Motor neuron (in vitro differentiated cells): ENCODE measurements at regions not wholly inside any gene's neighbourhood (a gene's known extent, or its start where the extent isn't known, plus 50 kb on each side); places are given as distances from the start of the nearest gene placed in this dataset.

Experiments
- ATAC-seq, 8 experiments: fragments of 200-7000 bp; cut with Tn5 transposase; replicated peaks in 6 of 8; 2 replicates each; pipeline ENCODE4 v1.8.0; 2021; ENCODE audit warnings: mild to moderate bottlenecking in 8 of 8, moderate library complexity in 8 of 8
- H3K27ac ChIP-seq, 2 donors: fragments of 250-450 bp; sonication (Bioruptor Pico); 2 replicates each; pipeline ENCODE4 v1.9.0; 2021; ENCODE audit warnings: antibody characterized with exemption in 2 of 2, mild to moderate bottlenecking in 2 of 2, moderate library complexity in 1 of 2
- H3K4me1 ChIP-seq, 2 donors: fragments of 250-450 bp; sonication (Bioruptor Pico); replicated peaks in 1 of 2; 2 replicates each; pipeline ENCODE4 v1.6.1; 2021; ENCODE audit warnings: antibody characterized with exemption in 2 of 2, mild to moderate bottlenecking in 2 of 2, moderate library complexity in 1 of 2
- H3K4me3 ChIP-seq, 5 donors: fragments of 250-450 bp; sonication (Bioruptor Pico); 2 replicates each; pipeline ENCODE4 v1.9.0; 2021; ENCODE audit warnings: antibody characterized with exemption in 5 of 5, mild to moderate bottlenecking in 5 of 5, moderate library complexity in 4 of 5
- WGBS, 10 experiments: fragments of 450-650 bp; shearing (Covaris generic); methylation state at CpG; one replicate each; pipeline ENCODE4 v1.0.0; 2022; 5-methylcytosine and 5-hydroxymethylcytosine counted together
- in situ Hi-C, 9 experiments: fragments of 400-800 bp; cut with MboI; loops; one replicate each; pipeline ENCODE4 v1.15.0; 2021; ENCODE audit warnings: low sequenced_read_pairs in 9 of 9, low pct_unique_long_range_greater_than_20kb in 2 of 9; ENCODE audit not compliant: unreplicated experiment in 9 of 9

GRCh38 chr18:47577520-47577919, 326.1 kb upstream of the SKOR2 start:
- Histone ChIP-seq H3K27ac (no peak overlapping the region), H3K4me1 (peaks cover 38 to 46% of the 10 kb centered on the region in 2 donors), H3K4me3 (no peak overlapping the region)
- peak in 4 of 8 experiments; percentile 39 to 50 (median 47) for ATAC-seq
- WGBS, 10 experiments = 0 to 63% (median 45%) methylated on average over 1 to 6 of the region's 7 CpGs; no CpG with 5 or more reads in 3 of the 10 experiments
- in situ Hi-C loops = loop anchor here in 3 of 9 experiments (25.0 kb wide), 2 partner anchors 160 to 190 kb away; no protein-coding TSS in a partner anchor

DNA sequence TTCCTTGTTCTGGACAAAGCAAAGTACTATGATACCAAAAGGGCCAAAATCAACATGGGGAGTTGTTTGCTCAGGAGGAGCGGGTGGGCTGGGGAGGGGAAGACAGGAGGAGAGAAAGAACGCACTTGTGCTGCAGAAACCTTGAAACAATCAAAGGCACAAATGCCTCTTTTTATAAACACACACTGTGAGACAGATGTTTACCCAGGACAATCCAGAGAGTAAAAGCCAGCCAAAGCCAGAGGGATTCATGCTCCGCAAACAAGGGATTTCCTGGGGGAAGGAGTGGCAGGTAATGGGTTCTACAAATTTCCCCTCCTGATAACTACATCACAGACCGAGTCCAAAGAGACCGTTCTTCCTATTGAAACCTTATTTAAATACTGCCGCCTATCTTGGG, 323.5 kb upstream of the SKOR2 start:
- ATAC-seq = peak in 2 of 8 experiments; percentile 41 to 71
- Histone ChIP-seq H3K27ac (no peak overlapping the region), H3K4me3 (no peak overlapping the region), H3K4me1 (peaks cover 36 to 38% of the 10 kb centered on the region in 2 donors)
- 10 to 100% (median 71%) methylated on average over 1 to 4 of the region's 6 CpGs; no CpG with 5 or more reads in 5 of the 10 experiments for WGBS, 10 experiments
- in situ Hi-C loops = loop anchor here in 3 of 9 experiments (25.0 kb wide), 2 partner anchors 162 to 188 kb away; no protein-coding TSS in a partner anchor

DNA sequence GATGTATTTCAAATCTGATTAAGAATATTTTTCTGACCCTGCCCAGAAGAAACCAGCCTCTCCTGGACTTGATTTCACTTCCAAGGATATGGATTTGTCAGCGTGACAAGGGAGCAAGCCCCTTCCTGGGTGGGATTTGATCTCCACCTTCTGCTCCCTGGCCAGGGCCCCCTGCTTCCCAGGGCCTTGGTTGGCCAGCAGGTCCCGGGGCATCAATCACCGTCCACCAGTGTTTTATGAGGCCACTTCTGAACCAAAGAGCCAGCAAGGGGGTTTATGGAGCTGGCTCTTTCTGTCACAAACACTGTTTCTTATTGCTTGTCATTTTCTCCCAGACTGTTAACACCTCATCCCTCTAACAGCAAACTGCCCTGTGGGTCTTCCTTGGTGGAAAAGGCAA, 320.5 kb upstream of the SKOR2 start:
- ATAC-seq = peak in 5 of 8 experiments; percentile 26 to 85 (median 69)
- 40 to 80% (median 51%) methylated on average over 1 to 2 of the region's 3 CpGs; no CpG with 5 or more reads in 6 of the 10 experiments for WGBS, 10 experiments
- Histone ChIP-seq H3K4me3 (no peak overlapping the region), H3K4me1 (peaks cover 28 to 39% of the 10 kb centered on the region in 2 donors), H3K27ac (peak overlapping the region in 1 of 2 donors; percentile 65)
- in situ Hi-C loops = no loop called here

- H3K4me3 ChIP-seq = no peak overlapping the region
- ATAC-seq = no peak
- H3K4me1 ChIP-seq = peaks cover 8 to 23% of the 10 kb centered on the region in 2 donors
- WGBS, 10 experiments = 14 to 100% (median 88%) methylated on average over 1 of the region's 1 CpG; no CpG with 5 or more reads in 5 of the 10 experiments
- in situ Hi-C loops = no loop called here
- H3K27ac ChIP-seq = no peak overlapping the region
These were observed 315.3 kb upstream of the SKOR2 start for GRCh38 chr18:47566809-47567208.

- Histone ChIP-seq H3K4me3 (no peak overlapping the region), H3K27ac (peak overlapping the region; percentile 60 to 64), H3K4me1 (peaks cover 24 to 28% of the 10 kb centered on the region in 2 donors)
- ATAC-seq = peak in 5 of 8 experiments; percentile 84 to 93 (median 88)
- WGBS, 10 experiments = 0 to 32% (median 10%) methylated on average over 3 to 15 of the region's 17 CpGs; no CpG with 5 or more reads in 2 of the 10 experiments
- in situ Hi-C loops = no loop called here
These were observed 309.6 kb upstream of the SKOR2 start for GRCh38 chr18:47560723-47561715.

GRCh38 chr18:47558110-47558750, 306.8 kb upstream of the SKOR2 start:
- in situ Hi-C loops = no loop called here
- ATAC-seq = no peak
- WGBS, 10 experiments = 0 to 83% (median 28%) methylated on average over 1 to 2 of the region's 4 CpGs; no CpG with 5 or more reads in 2 of the 10 experiments
- H3K4me3 ChIP-seq = no peak overlapping the region
- no peak overlapping the region for H3K27ac ChIP-seq
- H3K4me1 ChIP-seq = peaks cover 32 to 38% of the 10 kb centered on the region in 2 donors

DNA sequence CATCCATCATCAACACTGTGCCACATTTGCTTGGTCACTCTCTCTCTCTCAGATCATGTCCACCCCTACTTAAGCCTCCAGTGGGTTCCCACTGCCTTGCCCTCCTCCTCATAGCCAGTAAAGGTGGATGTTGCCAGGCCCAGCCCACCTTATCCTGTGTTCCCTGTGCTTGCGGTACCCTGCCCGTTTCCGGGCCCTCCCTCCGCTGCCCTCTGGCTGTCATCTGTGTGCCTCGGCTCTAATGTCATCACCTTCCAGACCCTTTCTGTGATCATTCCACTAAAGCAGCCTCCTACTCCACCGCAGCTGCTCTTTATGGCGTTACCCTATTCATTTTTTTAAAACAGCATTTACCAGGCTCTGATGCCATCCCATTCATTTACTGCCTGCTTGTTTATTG, 305.7 kb upstream of the SKOR2 start:
- in situ Hi-C loops = no loop called here
- ATAC-seq = no peak
- Histone ChIP-seq H3K27ac (no peak overlapping the region), H3K4me3 (no peak overlapping the region), H3K4me1 (peaks cover 37 to 38% of the 10 kb centered on the region in 2 donors)
- 2 to 100% (median 65%) methylated on average over 1 to 7 of the region's 7 CpGs; no CpG with 5 or more reads in 1 of the 10 experiments for WGBS, 10 experiments

GRCh38 chr18:47552783-47553182, 301.3 kb upstream of the SKOR2 start:
- WGBS, 10 experiments = 0 to 84% (median 67%) methylated on average over 1 to 3 of the region's 3 CpGs; no CpG with 5 or more reads in 3 of the 10 experiments
- Histone ChIP-seq H3K4me3 (no peak overlapping the region), H3K4me1 (peaks cover 10 to 16% of the 10 kb centered on the region in 2 donors), H3K27ac (no peak overlapping the region)
- no peak for ATAC-seq
- in situ Hi-C loops = no loop called here

DNA sequence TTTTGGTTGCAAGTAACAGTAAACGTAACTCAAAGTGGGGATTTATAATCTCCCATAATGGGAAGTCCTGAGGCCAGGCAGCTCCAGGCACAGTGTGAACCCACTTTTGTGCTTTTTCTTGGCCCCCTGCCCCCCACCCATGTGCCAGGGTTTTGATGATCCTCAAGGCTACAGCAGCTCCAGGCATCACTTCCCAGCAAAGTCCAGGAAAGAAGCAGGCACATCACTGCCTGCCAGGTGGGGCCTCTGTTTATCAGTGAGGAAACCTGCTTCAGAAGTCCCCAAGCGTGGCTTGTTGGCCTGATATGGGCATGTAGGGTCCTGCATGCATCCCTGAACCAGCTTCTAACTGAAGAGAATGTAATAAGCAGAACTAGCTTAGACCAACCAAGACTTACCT, 299.2 kb upstream of the SKOR2 start:
- Histone ChIP-seq H3K4me3 (no peak overlapping the region), H3K4me1 (peaks cover 7 to 10% of the 10 kb centered on the region in 2 donors), H3K27ac (no peak overlapping the region)
- WGBS, 10 experiments = 50 to 100% (median 100%) methylated on average over 1 to 2 of the region's 2 CpGs; no CpG with 5 or more reads in 5 of the 10 experiments
- in situ Hi-C loops = no loop called here
- ATAC-seq = no peak

DNA sequence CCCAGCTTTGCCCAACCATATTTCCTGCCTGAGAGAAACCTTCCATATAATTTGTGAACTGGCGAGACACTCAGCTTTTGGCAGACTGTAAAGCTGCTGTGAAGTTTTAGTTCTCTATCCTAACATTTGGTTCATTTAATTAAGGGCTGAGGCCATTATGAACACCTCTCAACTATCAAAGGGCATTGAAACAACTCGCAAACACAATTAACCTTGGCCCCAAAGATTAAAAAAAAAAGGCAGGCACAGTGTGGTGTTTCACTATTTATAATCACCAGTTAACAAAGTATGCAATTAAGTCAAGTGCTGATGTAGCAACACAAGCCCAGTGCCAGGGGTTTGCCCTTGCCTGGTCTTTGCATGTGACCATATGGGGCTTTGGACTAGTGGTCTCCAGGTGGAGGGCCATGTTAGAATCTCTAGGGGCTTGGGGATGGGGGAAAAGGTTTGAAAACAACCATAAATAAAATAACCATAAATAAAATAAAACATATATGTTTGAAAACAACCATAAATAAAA, 297.6 kb upstream of the SKOR2 start:
- no peak for ATAC-seq
- 0 to 86% (median 83%) methylated on average over 1 to 2 of the region's 2 CpGs; no CpG with 5 or more reads in 5 of the 10 experiments for WGBS, 10 experiments
- peaks cover 0 to 5% of the 10 kb centered on the region in 2 donors for H3K4me1 ChIP-seq

DNA sequence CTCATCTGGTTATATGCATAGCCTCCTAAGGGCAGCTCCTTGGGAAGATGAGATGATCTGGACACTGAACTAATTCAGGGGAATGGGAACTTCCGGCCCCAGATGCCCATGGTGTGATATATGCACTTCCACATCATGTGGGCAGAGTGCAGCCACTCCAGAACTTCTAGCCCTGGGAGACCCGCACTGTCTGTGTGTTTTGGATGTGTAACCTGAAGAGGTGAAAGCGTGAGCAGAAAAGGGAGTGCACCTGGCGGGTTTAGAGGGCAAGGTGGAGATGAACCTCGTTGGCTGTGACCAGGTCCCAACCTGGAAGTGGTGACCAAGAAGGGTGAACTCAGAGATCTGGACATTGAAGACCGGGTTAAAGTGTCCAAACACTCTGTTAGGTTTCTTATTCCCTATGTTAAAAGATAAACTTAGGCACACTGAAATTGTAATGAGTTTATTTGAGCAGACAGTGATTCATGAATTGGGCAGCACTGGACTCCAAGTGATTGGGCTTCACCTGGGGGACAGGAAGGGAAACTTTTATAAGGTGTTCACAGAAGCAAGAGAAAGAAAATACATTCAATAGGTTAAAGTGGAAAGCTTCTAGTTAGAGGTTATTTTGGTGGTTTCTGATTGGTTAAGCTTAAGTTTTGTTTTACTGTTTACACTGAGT, 296.2 kb upstream of the SKOR2 start:
- Histone ChIP-seq H3K27ac (no peak overlapping the region), H3K4me1 (peaks cover 0 to under 1% of the 10 kb centered on the region in 2 donors), H3K4me3 (no peak overlapping the region)
- ATAC-seq = no peak
- 0 to 100% (median 81%) methylated on average over 1 to 5 of the region's 6 CpGs; no CpG with 5 or more reads in 2 of the 10 experiments for WGBS, 10 experiments
- in situ Hi-C loops = no loop called here

More for the DNA sequence above, 297.6 kb upstream of the SKOR2 start:
- in situ Hi-C loops = no loop called here
- H3K27ac ChIP-seq = no peak overlapping the region
- no peak overlapping the region for H3K4me3 ChIP-seq

DNA sequence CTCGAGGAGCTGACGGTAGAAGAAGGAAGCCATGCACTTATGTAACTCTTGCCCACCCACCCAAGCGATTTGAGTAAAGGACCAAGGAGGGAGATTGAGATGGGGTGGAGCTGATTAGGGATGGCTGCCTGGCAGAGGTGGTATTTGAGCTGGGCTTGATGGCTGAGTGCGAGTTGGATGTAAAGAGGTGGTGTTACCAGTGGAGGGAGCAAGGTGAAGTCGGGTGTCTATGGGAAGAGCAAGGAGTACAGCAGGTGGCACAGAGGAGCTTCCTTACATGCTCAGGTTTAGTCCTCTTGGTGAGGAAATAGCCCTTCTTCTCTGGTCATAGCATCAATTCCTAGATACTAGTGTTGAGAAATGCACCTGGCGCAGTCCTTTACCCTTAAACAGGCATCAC, 294.2 kb upstream of the SKOR2 start:
- WGBS, 10 experiments = 0 to 100% (median 39%) methylated on average over 1 to 5 of the region's 6 CpGs; no CpG with 5 or more reads in 2 of the 10 experiments
- in situ Hi-C loops = no loop called here
- no peak for ATAC-seq
- no peak overlapping the region for H3K4me3 ChIP-seq
- H3K27ac ChIP-seq = no peak overlapping the region
- peaks cover 0 to 3% of the 10 kb centered on the region in 2 donors for H3K4me1 ChIP-seq
